ENCODE measurements at regions not wholly inside any gene's neighbourhood (a gene's known extent, or its start where the extent isn't known, plus 50 kb on each side); places are given as distances from the start of the nearest gene placed in this dataset.

GRCh38 chr13:22563272-22563671 lies 617.5 kb upstream of the SGCG start:
- H3K9me3 ChIP-seq (ENCODE audit: low read length): no peaks in the 10 kb centered on the region
- no peaks in the 10 kb centered on the region for H3K4me1 ChIP-seq (ENCODE audit: insufficient read depth, low read length)
- no peak overlapping the region for H3K27ac ChIP-seq (ENCODE audit: low read depth, low read length)
- H3K36me3 ChIP-seq (ENCODE audit: insufficient read depth, low read length): no peaks in the 10 kb centered on the region
- no peak overlapping the region for H3K4me3 ChIP-seq (ENCODE audit: low read depth in 1 of 2, low read length in 2 of 2)
- no peaks in the 10 kb centered on the region for H3K27me3 ChIP-seq (ENCODE audit: control insufficient read depth in 1 of 2, insufficient read depth in 2 of 2, low read length in 2 of 2)
- H3K9ac ChIP-seq (ENCODE audit: low read length): no peak overlapping the region

GRCh38 chr13:22569811-22570210 lies 611.0 kb upstream of the SGCG start:
- Histone ChIP-seq H3K27ac (ENCODE audit: low read depth, low read length) (no peak overlapping the region), H3K4me3 (ENCODE audit: low read depth in 1 of 2, low read length in 2 of 2) (no peak overlapping the region), H3K4me1 (ENCODE audit: insufficient read depth, low read length) (no peaks in the 10 kb centered on the region), H3K36me3 (ENCODE audit: insufficient read depth, low read length) (no peaks in the 10 kb centered on the region), H3K9ac (ENCODE audit: low read length) (no peak overlapping the region), H3K9me3 (ENCODE audit: low read length) (no peaks in the 10 kb centered on the region), H3K27me3 (ENCODE audit: control insufficient read depth in 1 of 2, insufficient read depth in 2 of 2, low read length in 2 of 2) (no peaks in the 10 kb centered on the region)

GRCh38 chr13:22589880-22590279 lies 590.9 kb upstream of the SGCG start:
- H3K9ac ChIP-seq (ENCODE audit: low read length): no peak overlapping the region
- no peaks in the 10 kb centered on the region for H3K27me3 ChIP-seq (ENCODE audit: control insufficient read depth in 1 of 2, insufficient read depth in 2 of 2, low read length in 2 of 2)
- H3K4me3 ChIP-seq (ENCODE audit: low read depth in 1 of 2, low read length in 2 of 2): no peak overlapping the region
- no peaks in the 10 kb centered on the region for H3K9me3 ChIP-seq (ENCODE audit: low read length)
- no peaks in the 10 kb centered on the region for H3K4me1 ChIP-seq (ENCODE audit: insufficient read depth, low read length)
- H3K27ac ChIP-seq (ENCODE audit: low read depth, low read length): no peak overlapping the region
- no peaks in the 10 kb centered on the region for H3K36me3 ChIP-seq (ENCODE audit: insufficient read depth, low read length)

- H3K27me3 ChIP-seq (ENCODE audit: control insufficient read depth in 1 of 2, insufficient read depth in 2 of 2, low read length in 2 of 2): no peaks in the 10 kb centered on the region
- H3K9ac ChIP-seq (ENCODE audit: low read length): no peak overlapping the region
- no peak overlapping the region for H3K4me3 ChIP-seq (ENCODE audit: low read depth in 1 of 2, low read length in 2 of 2)
- H3K4me1 ChIP-seq (ENCODE audit: insufficient read depth, low read length): no peaks in the 10 kb centered on the region
- H3K9me3 ChIP-seq (ENCODE audit: low read length): no peaks in the 10 kb centered on the region
- no peak overlapping the region for H3K27ac ChIP-seq (ENCODE audit: low read depth, low read length)
- no peaks in the 10 kb centered on the region for H3K36me3 ChIP-seq (ENCODE audit: insufficient read depth, low read length)
Observed at GRCh38 chr13:22592515-22592914, 588.3 kb upstream of the SGCG start.

GRCh38 chr13:22594041-22594440 lies 586.7 kb upstream of the SGCG start:
- no peak overlapping the region for H3K9ac ChIP-seq (ENCODE audit: low read length)
- no peak overlapping the region for H3K4me3 ChIP-seq (ENCODE audit: low read depth in 1 of 2, low read length in 2 of 2)
- H3K4me1 ChIP-seq (ENCODE audit: insufficient read depth, low read length): no peaks in the 10 kb centered on the region
- H3K27ac ChIP-seq (ENCODE audit: low read depth, low read length): no peak overlapping the region
- H3K9me3 ChIP-seq (ENCODE audit: low read length): no peaks in the 10 kb centered on the region
- H3K36me3 ChIP-seq (ENCODE audit: insufficient read depth, low read length): no peaks in the 10 kb centered on the region
- no peaks in the 10 kb centered on the region for H3K27me3 ChIP-seq (ENCODE audit: control insufficient read depth in 1 of 2, insufficient read depth in 2 of 2, low read length in 2 of 2)

- Histone ChIP-seq H3K9ac (ENCODE audit: low read length) (no peak overlapping the region), H3K4me1 (ENCODE audit: insufficient read depth, low read length) (no peaks in the 10 kb centered on the region), H3K4me3 (ENCODE audit: low read depth in 1 of 2, low read length in 2 of 2) (no peak overlapping the region), H3K36me3 (ENCODE audit: insufficient read depth, low read length) (no peaks in the 10 kb centered on the region), H3K27ac (ENCODE audit: low read depth, low read length) (no peak overlapping the region), H3K27me3 (ENCODE audit: control insufficient read depth in 1 of 2, insufficient read depth in 2 of 2, low read length in 2 of 2) (no peaks in the 10 kb centered on the region), H3K9me3 (ENCODE audit: low read length) (no peaks in the 10 kb centered on the region)
Observed at GRCh38 chr13:22596171-22596863, 584.5 kb upstream of the SGCG start.

GRCh38 chr13:22599156-22599555 lies 581.6 kb upstream of the SGCG start:
- H3K9ac ChIP-seq (ENCODE audit: low read length): no peak overlapping the region

GRCh38 chr13:22618002-22618401 lies 562.8 kb upstream of the SGCG start:
- Histone ChIP-seq H3K36me3 (ENCODE audit: insufficient read depth, low read length) (no peaks in the 10 kb centered on the region), H3K4me1 (ENCODE audit: insufficient read depth, low read length) (no peaks in the 10 kb centered on the region), H3K27me3 (ENCODE audit: control insufficient read depth in 1 of 2, insufficient read depth in 2 of 2, low read length in 2 of 2) (no peaks in the 10 kb centered on the region)

More at GRCh38 chr13:22599156-22599555, 581.6 kb upstream of the SGCG start:
- H3K27ac ChIP-seq (ENCODE audit: low read depth, low read length): no peak overlapping the region
- no peak overlapping the region for H3K4me3 ChIP-seq (ENCODE audit: low read depth in 1 of 2, low read length in 2 of 2)
- H3K9me3 ChIP-seq (ENCODE audit: low read length): no peaks in the 10 kb centered on the region
- no peaks in the 10 kb centered on the region for H3K36me3 ChIP-seq (ENCODE audit: insufficient read depth, low read length)
- H3K4me1 ChIP-seq (ENCODE audit: insufficient read depth, low read length): no peaks in the 10 kb centered on the region
- no peaks in the 10 kb centered on the region for H3K27me3 ChIP-seq (ENCODE audit: control insufficient read depth in 1 of 2, insufficient read depth in 2 of 2, low read length in 2 of 2)

GRCh38 chr13:22625691-22626090 lies 555.1 kb upstream of the SGCG start:
- Histone ChIP-seq H3K4me3 (ENCODE audit: low read depth in 1 of 2, low read length in 2 of 2) (no peak overlapping the region), H3K27ac (ENCODE audit: low read depth, low read length) (no peak overlapping the region), H3K9ac (ENCODE audit: low read length) (no peak overlapping the region)

More at GRCh38 chr13:22618002-22618401, 562.8 kb upstream of the SGCG start:
- no peaks in the 10 kb centered on the region for H3K9me3 ChIP-seq (ENCODE audit: low read length)
- H3K4me3 ChIP-seq (ENCODE audit: low read depth in 1 of 2, low read length in 2 of 2): no peak overlapping the region
- H3K27ac ChIP-seq (ENCODE audit: low read depth, low read length): no peak overlapping the region
- H3K9ac ChIP-seq (ENCODE audit: low read length): no peak overlapping the region

GRCh38 chr13:22629374-22629773 lies 551.4 kb upstream of the SGCG start:
- no peaks in the 10 kb centered on the region for H3K27me3 ChIP-seq (ENCODE audit: control insufficient read depth in 1 of 2, insufficient read depth in 2 of 2, low read length in 2 of 2)
- no peak overlapping the region for H3K4me3 ChIP-seq (ENCODE audit: low read depth in 1 of 2, low read length in 2 of 2)
- no peaks in the 10 kb centered on the region for H3K4me1 ChIP-seq (ENCODE audit: insufficient read depth, low read length)
- no peak overlapping the region for H3K27ac ChIP-seq (ENCODE audit: low read depth, low read length)
- H3K9me3 ChIP-seq (ENCODE audit: low read length): no peaks in the 10 kb centered on the region
- no peak overlapping the region for H3K9ac ChIP-seq (ENCODE audit: low read length)
- H3K36me3 ChIP-seq (ENCODE audit: insufficient read depth, low read length): no peaks in the 10 kb centered on the region

More at GRCh38 chr13:22625691-22626090, 555.1 kb upstream of the SGCG start:
- Histone ChIP-seq H3K36me3 (ENCODE audit: insufficient read depth, low read length) (no peaks in the 10 kb centered on the region), H3K4me1 (ENCODE audit: insufficient read depth, low read length) (no peaks in the 10 kb centered on the region), H3K9me3 (ENCODE audit: low read length) (no peaks in the 10 kb centered on the region), H3K27me3 (ENCODE audit: control insufficient read depth in 1 of 2, insufficient read depth in 2 of 2, low read length in 2 of 2) (no peaks in the 10 kb centered on the region)

- Histone ChIP-seq H3K4me3 (ENCODE audit: low read depth in 1 of 2, low read length in 2 of 2) (no peak overlapping the region), H3K36me3 (ENCODE audit: insufficient read depth, low read length) (no peaks in the 10 kb centered on the region), H3K9ac (ENCODE audit: low read length) (no peak overlapping the region), H3K9me3 (ENCODE audit: low read length) (no peaks in the 10 kb centered on the region), H3K27me3 (ENCODE audit: control insufficient read depth in 1 of 2, insufficient read depth in 2 of 2, low read length in 2 of 2) (no peaks in the 10 kb centered on the region), H3K4me1 (ENCODE audit: insufficient read depth, low read length) (no peaks in the 10 kb centered on the region), H3K27ac (ENCODE audit: low read depth, low read length) (no peak overlapping the region)
Observed at GRCh38 chr13:22642088-22642487, 538.7 kb upstream of the SGCG start.

GRCh38 chr13:22644941-22645340 lies 535.8 kb upstream of the SGCG start:
- Histone ChIP-seq H3K36me3 (ENCODE audit: insufficient read depth, low read length) (no peaks in the 10 kb centered on the region), H3K9me3 (ENCODE audit: low read length) (no peaks in the 10 kb centered on the region), H3K27me3 (ENCODE audit: control insufficient read depth in 1 of 2, insufficient read depth in 2 of 2, low read length in 2 of 2) (no peaks in the 10 kb centered on the region), H3K9ac (ENCODE audit: low read length) (no peak overlapping the region), H3K4me1 (ENCODE audit: insufficient read depth, low read length) (no peaks in the 10 kb centered on the region), H3K27ac (ENCODE audit: low read depth, low read length) (no peak overlapping the region), H3K4me3 (ENCODE audit: low read depth in 1 of 2, low read length in 2 of 2) (no peak overlapping the region)

All from muscle layer of colon (tissue), 2 donors.